GM19372 (cell line): ENCODE measurements at regions not wholly inside any gene's neighbourhood (a gene's known extent, or its start where the extent isn't known, plus 50 kb on each side); places are given as distances from the start of the nearest gene placed in this dataset.

Experiments
- ATAC-seq: cut with Tn5 transposase; IDR thresholded peaks from one replicate; pipeline ENCODE4 v1.9.1; 2021; ENCODE audit warnings: mild to moderate bottlenecking, low read depth, moderate library complexity; ENCODE audit not compliant: unreplicated experiment

GRCh38 chr6:6884193-6884627 is 223.6 kb upstream of the RREB1 start:
- no peak for ATAC-seq

- no peak for ATAC-seq
Measured at GRCh38 chr6:6884916-6885315, 222.8 kb upstream of the RREB1 start.

DNA sequence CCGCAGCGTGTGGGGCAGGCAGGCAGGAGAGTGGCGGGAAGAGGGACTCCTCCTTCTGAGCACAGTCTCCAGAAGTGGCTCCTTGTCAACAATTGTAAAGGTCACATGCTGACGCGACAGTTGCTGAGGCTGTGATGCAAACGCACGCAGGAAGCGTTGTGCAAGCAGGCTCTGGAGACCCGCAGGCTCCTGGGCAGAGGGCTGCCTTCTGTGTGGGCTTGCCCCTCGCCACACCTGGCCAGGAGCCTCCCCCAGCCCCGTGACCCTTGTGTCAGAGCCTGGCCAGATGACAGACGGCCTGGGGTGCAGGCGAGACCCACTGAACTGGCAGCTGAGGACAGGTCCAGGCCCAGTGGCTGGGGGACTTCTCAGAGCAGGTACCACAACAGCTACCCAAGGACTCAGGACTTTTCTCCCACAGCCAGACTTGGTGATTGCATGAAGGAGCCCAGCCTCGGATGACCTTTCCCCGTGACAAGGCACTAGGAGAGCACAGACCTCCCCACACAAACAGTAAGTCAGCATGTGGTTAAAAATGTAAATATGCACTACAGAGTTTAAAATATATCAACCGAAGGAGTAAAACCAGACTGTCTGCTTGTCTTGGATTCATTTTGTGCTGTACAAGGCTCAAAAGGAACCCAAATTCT is 222.1 kb upstream of the RREB1 start:
- ATAC-seq = no peak

DNA sequence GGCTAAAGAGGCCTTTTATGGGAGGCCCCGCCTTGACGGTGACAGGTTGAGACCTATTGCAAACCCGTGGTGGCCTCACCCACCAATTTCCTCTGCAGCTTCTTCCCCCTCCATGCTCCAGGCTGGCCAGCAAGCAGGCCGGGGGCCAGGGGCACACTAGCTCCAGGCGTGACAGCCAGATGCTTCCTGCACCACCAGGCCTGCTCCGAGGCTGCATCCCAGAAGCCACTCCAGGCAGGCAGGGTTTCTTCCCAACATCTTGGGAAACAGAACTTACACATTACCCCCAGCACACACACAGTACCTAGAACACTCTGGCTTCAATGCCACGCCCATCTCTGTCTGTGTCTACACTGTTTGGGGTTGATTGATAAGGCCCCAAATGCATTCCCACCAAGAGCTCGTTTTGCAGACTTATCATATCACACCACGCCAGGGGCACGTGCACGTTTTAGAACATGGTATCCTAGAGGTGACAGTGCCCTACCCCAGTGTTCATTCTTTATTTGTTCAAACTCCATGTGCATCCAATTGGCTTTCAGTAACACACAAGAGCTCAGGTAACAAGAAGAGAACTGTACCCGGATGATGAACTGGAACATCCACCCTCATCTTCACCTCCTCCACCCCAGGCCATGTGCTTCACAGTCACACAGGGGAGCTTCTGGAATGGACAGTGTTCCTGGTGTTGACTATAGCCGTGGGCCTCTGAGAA is 221.4 kb upstream of the RREB1 start:
- ATAC-seq = no peak

DNA sequence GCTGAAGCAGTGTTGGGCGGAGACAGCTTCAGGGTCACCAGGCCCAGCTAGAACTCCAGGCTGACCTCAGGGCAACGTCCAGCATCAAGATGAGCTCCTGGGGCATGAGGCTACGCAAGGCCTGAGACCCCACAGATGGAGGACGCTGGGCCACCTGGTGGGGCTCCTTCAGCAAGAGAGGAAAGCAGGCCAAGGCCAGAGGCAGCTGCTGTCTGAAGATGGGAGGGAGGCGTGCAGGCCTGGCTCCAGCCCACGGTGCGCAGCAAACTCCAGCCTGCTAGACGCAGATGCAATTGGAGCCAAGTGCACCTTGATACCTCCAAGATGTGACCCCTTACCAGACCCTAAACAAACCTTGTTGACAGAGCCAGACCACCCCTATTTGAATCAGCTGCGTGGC is 220.9 kb upstream of the RREB1 start:
- no peak for ATAC-seq

GRCh38 chr6:6889601-6890000 is 218.2 kb upstream of the RREB1 start:
- no peak for ATAC-seq

DNA sequence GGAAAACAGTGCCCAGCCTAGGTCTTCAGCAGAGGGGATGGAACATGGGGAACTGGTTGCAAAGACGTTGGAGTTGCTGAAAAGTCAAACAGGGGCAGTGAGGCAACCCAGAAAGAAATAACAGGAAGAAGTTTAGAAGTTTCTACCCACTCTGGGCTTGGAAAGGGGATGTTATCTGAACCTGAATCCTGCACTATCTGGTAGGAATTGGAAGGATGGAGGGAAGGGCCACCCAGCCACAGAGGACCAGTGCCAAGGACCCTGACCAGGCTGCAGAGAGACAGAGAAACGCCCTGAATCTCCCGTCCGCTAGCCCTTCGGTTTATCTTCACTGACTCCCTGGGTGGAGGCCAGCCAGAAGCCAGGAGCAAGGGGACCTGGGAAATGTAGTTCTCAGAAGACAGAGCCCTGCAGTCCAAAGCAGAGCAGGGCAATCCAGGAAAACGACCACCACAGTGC is 217.3 kb upstream of the RREB1 start:
- ATAC-seq = no peak

- ATAC-seq = no peak
Measured at GRCh38 chr6:6891125-6891721, 216.5 kb upstream of the RREB1 start.

DNA sequence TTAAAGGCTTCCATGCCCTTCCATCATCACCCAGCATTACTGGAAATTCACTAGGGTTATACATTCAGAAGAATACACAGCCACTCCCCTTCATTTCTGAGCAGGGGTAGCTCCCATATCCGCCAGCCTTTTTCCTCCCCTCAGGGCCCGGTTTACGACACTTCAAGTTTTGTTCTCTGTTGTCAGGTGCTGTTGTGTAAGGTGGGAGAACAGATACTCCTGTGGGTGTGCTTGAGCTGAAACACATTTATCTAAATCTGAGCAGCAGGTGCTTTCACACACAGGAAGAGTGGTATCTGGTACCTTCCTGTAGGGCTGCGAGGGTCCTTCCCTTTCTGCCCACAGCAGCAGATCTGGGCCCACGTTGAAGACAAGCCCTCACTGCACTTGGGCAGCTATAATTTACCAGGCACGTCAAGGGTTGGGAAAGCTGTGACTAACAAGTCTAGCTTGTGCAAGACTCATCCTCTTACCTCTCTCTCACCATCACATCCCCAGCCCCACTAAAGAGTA is 215.8 kb upstream of the RREB1 start:
- ATAC-seq = no peak

- no peak for ATAC-seq
Measured at GRCh38 chr6:6892744-6893583, 214.8 kb upstream of the RREB1 start.

- no peak for ATAC-seq
Measured at GRCh38 chr6:6893701-6894100, 214.1 kb upstream of the RREB1 start.

GRCh38 chr6:6895929-6896328 is 211.8 kb upstream of the RREB1 start:
- no peak for ATAC-seq

DNA sequence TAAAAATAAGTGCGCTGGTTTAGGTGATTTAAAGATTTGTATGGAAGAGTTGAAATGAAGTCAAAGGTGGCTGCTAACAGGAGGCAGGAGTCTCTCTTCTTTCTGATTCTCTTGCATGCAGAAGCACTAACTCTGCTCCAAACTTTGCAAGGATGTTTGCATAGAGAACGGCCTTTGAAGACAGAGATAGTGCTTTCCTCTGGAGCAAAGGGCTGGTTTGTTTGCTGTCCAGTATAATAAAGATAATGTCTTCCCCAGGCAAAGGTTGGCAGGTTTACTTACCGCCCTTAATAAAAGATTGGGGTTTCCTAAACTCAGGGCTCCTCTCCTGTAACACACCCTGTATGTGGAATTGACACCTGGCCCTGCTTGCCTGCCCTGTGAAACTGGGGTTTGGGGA is 210.6 kb upstream of the RREB1 start:
- ATAC-seq = no peak

- ATAC-seq = no peak
Measured at GRCh38 chr6:6900569-6901204, 207.1 kb upstream of the RREB1 start.

DNA sequence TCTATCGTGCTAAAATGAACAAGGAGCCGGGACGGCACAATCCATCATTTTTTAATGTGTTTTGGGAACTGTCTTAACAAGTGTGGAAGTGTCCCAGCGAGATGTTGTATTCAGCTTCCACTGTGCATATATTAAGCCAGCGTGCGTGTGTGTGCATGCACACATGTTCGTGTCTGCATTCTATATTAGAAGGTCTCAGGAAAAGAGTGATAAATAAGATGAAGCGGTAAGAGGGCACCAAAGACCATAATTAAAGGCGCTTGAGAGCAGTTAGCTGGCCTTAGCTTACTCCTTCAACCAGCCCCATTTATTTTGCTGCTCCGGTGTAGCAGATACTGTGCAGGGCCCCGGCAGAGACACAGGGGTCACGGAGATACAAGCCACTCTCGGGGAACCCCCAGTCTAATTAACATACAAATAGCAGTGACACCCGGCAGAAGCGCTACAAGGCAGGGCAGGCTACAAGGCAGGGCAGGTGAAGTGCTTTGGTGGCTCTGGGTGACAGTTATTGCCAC is 206.5 kb upstream of the RREB1 start:
- no peak for ATAC-seq

GRCh38 chr6:6901945-6902344 is 205.8 kb upstream of the RREB1 start:
- ATAC-seq = no peak

GRCh38 chr6:6905961-6906518 is 201.7 kb upstream of the RREB1 start:
- ATAC-seq = no peak

DNA sequence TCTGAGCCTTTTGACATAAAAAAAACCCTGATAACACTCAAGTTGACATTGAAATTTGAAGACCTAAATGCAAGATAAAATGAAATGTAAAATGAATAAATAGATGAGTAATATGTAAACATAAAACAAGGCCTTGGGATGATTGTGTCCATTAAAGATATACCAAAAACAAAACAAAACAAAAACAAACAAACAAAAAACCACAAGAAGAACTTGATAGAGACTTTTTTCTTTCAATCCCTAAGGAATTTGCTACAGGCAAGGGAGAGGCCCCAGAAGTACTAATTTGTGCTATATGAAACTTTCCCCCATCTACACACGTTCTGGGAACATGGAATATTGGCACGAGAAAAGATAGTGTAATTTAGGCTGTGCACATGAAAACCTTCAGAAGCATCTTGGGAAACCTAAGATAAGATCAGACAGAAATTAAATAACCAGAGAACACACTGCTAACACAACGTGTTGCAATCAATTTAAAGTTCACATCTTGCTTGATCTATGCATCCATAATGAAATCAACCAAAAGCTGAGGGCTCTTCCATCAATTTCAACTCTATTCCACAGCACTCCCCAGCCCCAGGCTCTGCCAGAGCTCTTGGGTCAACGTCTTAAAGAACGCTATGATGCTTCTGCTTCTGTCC is 201.1 kb upstream of the RREB1 start:
- ATAC-seq = no peak

DNA sequence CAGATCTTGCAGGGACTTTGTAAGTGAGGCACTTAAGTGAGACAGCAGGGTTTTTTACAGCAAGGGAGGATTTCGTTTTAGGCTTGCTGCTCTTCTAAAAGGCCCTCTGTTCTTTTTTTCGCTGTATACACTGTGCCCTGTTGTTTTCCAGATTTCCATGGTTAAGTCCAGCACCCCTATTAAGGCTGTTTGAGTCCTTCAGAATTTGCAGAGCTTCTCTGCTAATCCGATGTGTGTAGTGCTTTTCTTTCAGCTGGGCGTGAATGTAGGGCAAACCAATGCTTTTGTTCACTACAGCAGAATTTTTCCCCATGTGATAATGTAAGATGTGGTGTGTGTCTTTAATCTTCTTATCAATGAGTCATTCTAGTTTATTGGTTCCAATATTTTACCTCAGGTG is 200.5 kb upstream of the RREB1 start:
- no peak for ATAC-seq
